CD4-positive, alpha-beta T cell treated with Interleukin-17A for 4 hours (primary cell): ENCODE measurements at regions not wholly inside any gene's neighbourhood (a gene's known extent, or its start where the extent isn't known, plus 50 kb on each side); places are given as distances from the start of the nearest gene placed in this dataset.

Source experiments
- DNase-seq: peaks from one replicate; pipeline ENCODE4 v3.0.0-alpha.2; 2020; ENCODE audit warnings: mixed read lengths

DNA sequence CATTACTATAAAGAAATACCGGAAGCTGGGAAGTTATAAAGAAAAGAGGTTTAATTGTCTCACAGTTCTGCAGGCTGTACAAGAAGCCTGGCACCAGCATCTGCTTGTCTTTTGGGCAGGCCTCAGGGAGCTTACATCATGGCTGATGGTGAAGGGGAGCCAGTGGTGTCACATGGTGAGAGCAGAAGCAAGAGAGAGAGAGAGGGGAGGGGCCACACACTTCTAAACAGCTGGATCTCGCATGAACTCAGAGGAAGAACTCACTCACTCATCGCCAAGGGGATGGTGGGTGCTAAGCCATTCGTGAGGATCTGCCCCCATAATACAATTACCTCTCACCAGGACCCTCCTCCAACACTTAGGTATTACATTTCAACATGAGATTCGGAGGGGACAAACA, 51.8 kb upstream of the ANKRD34C start:
- no peak for DNase-seq

- no peak for DNase-seq
Measured at GRCh38 chr15:79222808-79223207, 59.7 kb upstream of the ANKRD34C start.

DNA sequence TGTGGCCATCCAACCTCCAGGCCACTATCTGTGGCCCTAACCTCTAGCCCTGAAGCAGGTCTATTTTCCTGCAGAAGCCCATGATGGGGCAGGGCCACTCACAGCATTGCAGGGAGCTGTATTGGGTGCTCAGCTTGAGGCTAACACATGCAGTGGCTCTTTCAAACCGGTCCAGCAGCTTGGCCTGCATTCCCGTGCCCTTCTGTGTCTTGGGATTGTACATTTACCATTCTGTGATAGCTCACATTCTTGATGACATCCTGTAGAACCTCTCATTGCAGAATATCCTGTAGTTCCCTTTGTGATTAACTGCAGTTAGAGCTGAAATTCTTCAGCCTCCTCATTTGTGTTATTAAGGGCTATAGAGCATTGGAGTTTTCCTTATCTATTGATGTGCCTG, 60.8 kb upstream of the ANKRD34C start:
- DNase-seq: no peak

DNA sequence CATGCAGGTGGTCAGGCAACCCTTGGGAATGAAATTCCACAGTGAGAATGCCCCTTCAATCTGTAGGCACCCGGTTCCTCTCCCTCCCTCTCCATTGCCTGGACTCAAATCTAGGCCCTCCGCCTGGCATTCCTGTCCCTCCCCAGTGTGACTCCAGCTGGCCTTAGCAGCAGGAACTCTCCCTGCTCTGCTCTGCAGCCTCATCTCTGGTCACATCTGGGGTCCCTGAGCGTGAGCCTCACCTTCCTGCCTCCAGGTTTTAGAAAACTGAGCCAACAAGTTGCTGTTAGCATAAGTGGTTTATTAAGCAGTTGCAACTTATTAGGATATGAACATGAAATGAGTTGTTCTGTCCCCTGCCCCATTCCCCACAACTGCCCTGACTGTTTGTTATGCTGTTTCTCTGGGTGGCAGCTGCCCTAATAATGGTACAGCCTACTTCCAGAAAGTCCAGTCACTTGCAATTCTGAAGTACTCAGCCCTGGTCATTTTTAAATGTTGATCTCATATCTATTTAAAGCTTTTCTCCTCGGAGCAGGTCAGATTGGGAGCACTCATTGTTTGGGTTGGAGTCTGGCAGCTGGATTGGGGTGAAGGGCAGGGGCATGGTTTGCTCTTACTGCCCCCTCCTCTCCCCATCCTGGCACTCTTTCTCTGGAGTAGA, 63.0 kb upstream of the ANKRD34C start:
- no peak for DNase-seq

DNA sequence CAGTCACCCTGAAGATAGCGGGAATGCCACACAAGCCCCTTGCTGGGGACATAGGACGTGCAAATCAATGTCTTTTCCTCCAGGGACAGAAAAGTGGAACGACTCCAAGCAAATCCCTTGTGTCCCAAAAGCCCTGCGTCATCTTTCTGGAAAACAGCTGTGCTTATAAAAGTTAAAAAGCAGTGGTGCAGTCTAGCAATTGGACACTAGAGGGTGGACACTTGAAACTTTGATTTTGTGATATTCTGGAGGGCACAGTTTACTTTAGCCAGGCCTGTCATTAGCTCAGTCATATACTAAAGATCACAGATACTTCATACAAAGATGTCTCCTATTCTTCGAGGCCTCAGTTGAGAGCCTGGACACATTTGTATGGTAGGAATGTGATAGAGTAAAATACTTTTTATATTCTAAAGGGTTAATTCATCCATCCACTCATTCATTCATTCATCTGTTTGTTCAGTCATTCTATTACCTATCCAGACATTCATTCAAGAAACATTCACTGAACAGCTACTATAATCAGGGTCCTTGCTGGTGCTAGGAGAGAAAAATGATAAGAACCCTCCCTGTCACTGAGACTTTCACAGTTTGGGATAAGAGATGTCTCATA, 63.8 kb upstream of the ANKRD34C start:
- no peak for DNase-seq

- no peak for DNase-seq
Measured at GRCh38 chr15:79213650-79214049, 68.9 kb upstream of the ANKRD34C start.

GRCh38 chr15:79212589-79213157, 69.8 kb upstream of the ANKRD34C start:
- no peak for DNase-seq

DNA sequence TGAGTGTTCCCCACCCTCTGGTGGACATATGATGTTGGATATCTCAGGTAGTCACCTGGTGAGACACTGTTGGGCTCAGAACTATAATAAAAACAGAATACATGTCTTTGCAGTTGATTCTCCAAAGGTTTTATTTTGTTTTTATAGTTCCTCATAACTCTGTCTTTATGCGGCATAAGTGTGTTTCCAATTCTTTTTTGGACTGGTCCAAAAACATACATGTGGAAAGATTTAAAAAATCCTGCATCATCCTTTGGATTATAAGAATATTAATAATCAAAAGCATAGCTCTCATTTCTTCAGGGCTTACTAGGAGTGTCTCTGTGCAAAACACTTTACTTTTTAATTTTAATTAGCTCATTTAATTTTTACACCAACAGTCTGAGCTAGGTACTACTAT, 71.0 kb upstream of the ANKRD34C start:
- DNase-seq: no peak

- DNase-seq: no peak
Measured at GRCh38 chr15:79209690-79210089, 72.8 kb upstream of the ANKRD34C start.

DNA sequence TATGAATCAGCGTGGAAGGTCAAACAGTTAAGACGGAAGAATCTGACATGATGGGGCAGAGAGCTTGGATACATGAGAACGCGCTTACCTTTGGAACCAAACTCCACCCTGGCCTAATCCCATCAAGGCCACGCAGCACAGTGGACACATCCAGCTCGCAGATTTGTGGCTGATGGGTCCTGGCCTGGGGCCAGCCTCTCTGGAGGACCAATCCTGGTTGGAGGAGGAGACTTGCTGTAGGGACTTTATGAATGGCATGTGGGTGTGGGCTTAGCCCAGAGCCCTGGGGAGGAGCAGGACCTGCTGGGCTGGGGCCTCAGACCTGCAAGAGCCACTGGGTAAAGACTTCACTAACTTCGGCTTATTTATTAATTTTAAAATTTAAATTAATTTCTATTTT, 73.4 kb upstream of the ANKRD34C start:
- DNase-seq: no peak

DNA sequence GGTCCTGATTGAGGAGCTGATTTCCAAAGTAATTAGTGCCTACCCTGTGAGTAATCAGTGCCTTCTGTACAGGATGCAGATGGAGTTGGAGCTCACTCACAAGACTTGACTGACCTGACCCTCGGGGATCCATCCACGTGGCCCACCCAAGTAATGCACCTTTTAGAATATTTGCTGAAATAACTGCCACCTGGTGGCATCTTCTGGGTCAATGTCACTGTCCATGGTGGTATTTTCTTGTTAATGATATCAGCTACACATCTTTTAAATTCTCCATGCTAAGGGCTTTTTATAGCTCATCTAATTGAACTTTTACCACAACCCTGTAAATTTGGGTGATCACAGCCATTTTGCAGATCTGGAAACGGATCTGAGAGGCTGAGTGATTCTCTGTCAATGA, 74.3 kb upstream of the ANKRD34C start:
- DNase-seq: no peak

DNA sequence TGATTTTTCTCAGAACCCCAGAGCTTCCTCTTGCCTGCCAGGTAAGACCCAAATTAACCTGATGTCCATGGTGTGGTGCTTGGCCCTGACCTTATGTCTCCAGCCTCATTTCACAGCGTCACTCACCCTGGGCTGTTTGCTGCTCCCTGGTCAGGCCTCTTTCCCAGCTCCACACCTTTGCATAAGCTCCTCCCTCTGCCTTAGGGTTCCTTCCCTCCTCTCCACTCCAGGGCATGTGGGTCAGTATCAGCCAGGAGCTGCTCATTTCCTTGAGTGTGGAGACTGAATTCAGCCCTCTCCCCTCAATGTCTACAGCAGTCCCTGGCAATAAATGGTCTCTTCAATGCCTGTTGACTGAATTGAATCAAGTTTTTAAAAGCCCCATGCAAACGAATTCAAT, 75.6 kb upstream of the ANKRD34C start:
- no peak for DNase-seq

- no peak for DNase-seq
Measured at GRCh38 chr15:79204886-79205675, 77.4 kb upstream of the ANKRD34C start.

DNA sequence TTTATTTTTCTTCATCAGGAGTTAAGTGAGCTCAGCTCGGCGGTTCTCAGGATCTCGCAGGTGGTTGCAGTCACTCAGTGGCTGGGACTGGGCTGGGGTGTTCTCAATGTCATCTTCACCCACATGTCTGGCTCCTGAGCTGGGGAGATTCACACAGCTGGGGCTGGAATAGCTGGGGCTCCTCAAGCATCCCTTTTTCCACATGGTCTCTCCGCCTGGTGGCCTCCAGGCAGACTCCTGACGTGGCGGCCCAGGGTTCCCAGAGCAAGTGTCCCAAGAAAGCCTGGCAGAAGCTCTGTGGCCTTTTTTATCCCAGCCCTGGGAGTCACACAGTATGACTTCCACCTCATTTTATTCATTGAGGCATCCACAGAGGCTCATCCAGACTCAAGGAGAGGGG, 84.1 kb upstream of the ANKRD34C start:
- no peak for DNase-seq

DNA sequence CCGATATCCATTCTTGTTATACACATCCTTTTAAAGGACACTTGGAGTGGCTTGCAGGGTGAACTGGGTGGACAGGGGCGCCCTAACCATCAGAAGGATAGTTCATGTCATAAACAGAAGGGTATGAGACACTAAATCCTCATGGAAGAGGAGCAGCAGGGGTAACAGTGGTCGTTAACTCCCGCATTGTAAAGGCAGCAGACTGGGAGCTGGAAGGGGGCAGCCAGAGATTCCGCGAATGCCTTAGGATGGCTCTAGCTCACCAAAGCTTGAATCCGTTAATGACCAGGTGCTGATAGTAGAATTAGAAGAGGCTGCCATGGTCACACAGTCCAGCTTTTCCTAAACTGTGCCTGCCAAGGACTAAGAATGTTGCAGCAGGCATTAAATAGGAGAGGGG, 85.2 kb upstream of the ANKRD34C start:
- DNase-seq: no peak

- DNase-seq: no peak
Measured at GRCh38 chr15:79195802-79196201, 86.7 kb upstream of the ANKRD34C start.

- no peak for DNase-seq
Measured at GRCh38 chr15:79195239-79195638, 87.3 kb upstream of the ANKRD34C start.

- DNase-seq: no peak
Measured at GRCh38 chr15:79194386-79194785, 88.1 kb upstream of the ANKRD34C start.

GRCh38 chr15:79193549-79193948, 89.0 kb upstream of the ANKRD34C start:
- no peak for DNase-seq

GRCh38 chr15:79193103-79193502, 89.4 kb upstream of the ANKRD34C start:
- DNase-seq: no peak

DNA sequence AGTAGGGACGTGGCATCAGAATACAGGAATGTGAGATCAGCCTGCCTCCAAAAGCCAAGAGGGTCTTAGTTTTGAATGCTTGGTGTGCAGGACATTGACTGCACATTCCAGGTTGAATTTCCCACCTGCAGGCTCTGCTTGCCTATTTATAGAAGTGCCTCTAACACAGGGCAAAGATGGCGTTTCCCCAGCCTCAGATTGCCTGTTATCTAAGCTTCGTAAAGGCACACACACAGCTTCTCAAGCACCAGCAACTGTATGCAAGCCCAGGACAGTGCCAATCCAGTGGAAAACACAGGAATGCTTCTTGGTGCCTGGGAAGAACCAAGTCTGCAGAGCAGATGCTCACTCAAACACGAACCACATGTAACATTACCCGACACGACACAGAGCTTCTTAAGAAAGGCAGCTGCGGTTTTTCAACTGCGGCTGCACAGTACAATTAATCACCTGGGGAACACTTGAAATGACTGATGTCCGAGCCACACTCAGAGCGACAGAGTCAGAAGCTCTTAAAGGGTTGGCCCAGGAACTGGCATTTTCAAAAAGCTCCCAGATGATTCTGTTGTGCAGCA, 90.0 kb upstream of the ANKRD34C start:
- no peak for DNase-seq

GRCh38 chr15:79190093-79190492, 92.4 kb upstream of the ANKRD34C start:
- no peak for DNase-seq

DNA sequence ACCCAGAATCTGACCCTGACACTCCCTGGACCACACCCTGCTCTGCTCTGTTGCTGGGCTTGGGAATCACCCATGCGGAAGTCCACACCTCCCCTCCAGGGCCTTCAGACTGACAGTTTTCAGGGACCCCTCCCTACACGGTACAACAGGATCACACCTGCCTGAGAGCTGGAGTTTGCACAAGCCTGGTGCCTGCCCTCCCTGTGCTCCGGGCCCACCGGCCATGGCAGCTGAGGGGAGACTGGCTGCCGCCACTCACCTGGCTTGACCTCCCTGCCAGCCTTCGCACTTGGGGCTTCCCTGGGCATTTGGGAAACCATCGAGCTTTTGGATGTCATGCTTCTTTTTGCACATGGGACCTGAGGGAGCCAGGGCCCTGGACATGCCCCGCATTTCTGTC, 95.9 kb upstream of the ANKRD34C start:
- no peak for DNase-seq

- no peak for DNase-seq
Measured at GRCh38 chr15:79185199-79185598, 94.6 kb upstream of the RASGRF1 start.
